DMS79 (cell line): ENCODE measurements at regions not wholly inside any gene's neighbourhood (a gene's known extent, or its start where the extent isn't known, plus 50 kb on each side); places are given as distances from the start of the nearest gene placed in this dataset.

Experiments
- DNase-seq: peaks from one replicate; lab custom pipeline; 2025; lab: John Stamatoyannopoulos, UW

DNA sequence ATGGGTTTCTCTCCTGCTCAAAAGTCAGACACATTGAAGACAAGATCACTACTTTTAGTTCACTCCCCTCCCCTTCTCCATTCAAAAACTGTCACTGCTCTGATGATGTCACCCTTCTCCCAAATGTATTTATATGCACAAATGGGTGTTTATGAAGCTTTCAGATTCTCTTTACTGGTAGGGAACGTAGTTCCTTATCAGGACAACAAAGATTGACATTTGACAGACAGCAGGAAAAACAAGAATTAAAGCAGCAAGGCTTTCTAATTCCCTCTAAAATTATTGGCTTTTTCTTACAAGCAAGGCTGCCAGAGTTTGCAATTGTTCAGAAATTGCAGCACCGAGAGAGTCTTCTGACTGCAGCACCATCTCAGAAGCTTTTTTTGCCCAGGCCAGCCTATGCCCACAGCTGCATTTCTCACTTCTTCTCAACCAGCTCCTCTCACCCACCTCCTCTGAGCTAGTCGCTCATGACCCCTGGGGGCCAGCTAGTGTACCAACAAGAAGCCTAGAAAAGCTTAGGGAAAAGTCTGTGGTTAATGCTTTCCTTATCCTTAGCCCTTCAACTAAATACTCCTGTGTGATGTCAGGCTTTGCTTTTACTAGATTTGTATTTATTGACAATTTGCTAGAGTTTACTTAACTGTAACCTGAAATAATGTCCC, 265.1 kb downstream of the HTR7 start:
- DNase-seq: no peak

GRCh38 chr10:90598513-90598912, 259.3 kb downstream of the HTR7 start:
- DNase-seq: no peak

DNA sequence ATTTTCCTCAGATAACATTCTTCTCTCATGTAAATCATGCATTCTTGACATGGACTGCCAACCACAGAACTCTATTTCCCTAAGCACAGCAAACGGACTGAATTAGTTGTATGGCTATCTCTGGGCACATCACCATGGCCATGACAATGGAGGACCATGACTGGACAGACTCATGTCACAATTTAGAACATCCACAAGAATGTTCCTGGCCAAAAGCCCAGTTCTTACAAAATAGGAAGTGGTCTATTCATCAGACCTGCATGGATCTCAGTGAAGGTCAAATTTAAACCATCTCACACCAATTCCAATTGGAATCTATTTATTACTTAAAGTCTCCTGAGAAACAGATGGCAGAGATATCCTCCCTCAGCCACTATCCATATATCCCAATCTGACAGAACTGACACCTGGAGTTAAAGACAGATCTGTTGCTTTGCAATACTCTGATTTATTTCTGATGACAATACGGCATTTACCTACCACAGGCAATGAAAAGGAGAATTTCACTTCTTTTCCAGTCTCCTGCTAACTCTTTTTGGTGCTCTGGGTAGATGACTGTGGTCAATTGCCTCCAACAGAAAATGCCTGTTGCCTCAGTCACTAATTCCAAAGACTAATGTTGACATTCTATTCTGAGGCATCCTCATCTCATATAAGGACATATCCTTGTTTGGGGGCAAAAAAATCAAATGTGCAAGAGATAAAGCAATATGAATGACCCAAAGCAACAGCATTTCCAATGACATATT, 254.8 kb downstream of the HTR7 start:
- DNase-seq: no peak

- DNase-seq: no peak
These were observed 253.2 kb downstream of the HTR7 start for GRCh38 chr10:90604636-90605035.

DNA sequence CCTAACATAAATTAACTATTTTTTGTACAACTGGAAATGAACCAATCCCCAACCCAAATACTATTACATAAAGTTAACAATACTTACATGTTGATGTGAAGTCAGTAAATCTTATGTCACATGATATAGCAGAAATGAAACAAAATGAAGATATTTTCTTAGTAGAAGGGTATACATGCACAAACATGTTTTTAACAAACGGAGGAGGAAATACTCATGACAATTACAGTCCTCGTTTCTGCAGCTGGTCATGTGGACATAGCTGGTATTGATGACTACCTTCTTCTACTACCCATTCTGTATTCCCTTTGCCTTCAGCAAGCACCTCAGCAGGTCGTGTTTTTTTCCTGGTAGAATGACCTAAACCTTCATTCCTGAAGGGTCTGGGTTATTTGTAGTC, 252.3 kb downstream of the HTR7 start:
- DNase-seq: no peak

DNA sequence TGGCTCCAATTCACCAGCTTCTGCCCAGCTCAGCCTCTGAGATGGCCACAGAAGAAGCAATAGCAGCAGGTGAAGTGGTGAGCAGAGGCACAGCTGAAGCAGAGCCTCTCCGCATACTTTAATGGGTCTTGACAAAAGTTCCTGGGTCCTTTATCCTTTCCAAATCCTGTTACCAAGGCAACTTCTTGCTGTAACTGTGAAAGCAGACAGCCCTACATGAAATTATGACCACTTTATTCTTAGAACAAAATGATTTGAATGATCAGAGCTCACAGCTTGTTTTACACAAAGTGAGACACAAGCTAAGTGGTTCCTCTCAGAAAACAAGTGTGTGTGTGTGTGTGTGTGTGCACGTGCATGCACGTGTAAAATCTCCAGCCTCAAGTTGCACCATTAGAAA, 245.6 kb downstream of the HTR7 start:
- DNase-seq: no peak

DNA sequence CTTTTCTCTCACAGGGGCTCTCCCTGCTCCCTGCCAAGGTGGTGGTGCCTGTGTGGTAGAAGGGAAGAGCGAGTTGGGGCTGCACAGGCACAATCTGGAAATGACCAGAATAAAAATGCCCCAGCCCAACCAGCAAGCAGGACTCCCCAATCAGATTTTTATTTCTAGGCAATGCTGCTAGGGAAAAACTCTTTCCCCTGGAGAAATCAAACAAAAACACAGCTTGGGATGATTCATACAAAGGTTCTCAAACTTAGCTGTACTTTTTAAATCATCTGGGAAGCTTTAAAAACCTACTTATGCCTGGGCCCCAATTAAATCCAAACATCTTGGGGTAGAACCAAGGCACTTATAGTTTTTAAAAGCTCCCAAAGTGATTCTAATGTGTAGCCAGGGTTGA, 243.2 kb downstream of the HTR7 start:
- DNase-seq: no peak

DNA sequence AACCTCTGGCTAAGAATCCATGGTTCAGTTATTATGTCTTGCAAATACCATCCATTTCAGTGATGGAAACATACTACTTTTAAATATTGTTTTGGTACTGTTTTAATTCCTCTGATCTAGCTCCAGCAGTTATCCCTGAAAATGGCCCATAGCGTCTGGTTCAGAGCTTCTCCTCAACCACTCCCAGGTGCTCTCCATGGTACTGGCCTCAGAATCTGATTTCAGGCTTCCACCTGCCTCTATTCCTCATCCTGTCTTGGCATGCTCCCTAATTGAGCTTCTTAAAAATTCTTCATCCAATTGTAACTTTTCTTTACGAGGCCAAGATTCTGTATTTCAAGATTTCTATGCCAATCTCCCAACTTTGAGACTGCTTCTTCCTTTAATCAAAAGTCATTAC, 236.3 kb downstream of the HTR7 start:
- DNase-seq: no peak

DNA sequence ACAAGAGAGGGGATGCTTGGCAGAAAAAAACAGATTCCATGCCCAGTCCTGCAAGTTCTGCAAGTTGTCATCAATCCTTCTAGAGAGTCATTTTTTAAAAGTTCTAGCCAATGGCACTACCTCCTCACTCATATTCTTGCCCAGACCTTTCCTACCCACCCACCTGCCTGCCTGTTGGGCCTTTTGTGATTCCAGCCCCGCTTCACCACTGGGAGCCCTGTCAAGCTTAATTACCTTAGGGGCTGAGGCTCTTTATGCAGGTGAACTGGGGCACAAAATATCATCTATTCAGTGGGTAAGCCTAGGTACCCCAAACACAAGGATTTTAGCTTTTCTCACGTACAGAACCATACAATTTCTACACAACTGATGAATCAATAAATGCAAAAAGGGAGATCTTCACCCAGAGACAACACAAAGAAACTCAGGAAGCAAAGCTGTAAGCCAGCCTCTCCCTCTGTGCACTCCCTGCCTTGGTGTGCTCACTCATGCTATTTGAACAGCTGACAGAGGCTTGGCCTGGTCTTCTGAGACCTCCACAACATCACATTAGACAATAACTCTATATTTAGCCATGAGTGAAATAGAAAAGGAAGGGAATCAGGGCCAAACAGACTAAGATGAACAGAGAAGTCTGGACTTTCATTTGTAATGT, 222.6 kb downstream of the HTR7 start:
- DNase-seq: no peak

DNA sequence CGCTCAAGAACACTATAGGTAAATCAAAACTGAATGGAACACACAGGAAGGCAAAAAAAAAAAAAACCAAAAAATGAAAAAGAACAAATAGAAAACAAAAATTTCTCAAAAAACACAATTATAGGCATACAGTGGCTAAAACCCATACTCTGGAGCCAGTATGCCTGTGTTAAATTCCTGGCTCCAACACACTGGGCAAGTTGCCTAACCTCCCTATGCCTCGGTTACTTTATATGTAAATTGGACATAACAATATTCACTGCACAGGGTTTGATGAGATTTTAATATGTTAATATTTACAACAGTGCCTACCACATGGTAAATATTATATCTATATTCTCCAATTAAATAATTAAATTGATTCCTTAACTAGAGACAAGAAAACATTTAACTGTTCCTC, 217.1 kb downstream of the HTR7 start:
- no peak for DNase-seq

- no peak for DNase-seq
These were observed 216.1 kb downstream of the HTR7 start for GRCh38 chr10:90641731-90642130.

DNA sequence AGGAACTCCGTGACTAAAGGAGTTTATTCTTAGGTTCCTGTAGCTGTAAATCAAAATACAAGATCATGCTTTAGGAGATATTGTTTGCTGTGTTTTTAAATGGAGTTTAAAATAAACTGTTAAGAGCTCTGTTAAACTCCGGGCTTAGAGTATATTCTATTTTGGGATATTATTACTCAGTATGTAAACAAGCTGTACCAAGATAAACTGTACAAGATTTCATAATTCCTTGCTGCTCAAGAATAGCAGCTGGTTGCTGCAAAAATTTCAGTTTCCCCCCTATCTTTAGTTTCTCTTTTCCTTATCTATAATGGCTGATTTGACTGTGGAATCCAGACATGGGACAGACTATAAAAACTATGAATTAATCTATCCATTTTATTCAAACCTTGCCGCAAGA, 215.7 kb downstream of the HTR7 start:
- no peak for DNase-seq

GRCh38 chr10:90642650-90643049, 215.2 kb downstream of the HTR7 start:
- no peak for DNase-seq

DNA sequence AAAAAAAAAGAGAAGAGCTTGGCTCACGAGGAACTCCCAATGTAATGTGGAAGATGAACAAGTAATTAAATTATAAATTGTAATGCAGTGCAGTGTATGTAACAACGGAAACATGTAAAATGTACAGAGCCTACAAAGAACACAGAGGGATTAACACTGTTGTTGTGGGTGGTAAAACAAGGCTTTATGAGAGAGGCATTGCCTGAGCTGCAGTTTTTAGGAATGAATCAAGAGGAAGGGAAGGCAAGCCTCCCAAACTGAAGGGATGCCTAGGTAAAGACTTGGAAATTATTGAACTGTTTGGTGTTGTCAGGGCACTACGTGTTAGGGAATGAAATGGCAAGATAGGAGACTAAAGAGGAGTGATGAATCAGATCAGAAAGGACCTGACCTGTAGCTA, 213.7 kb downstream of the HTR7 start:
- DNase-seq: no peak

DNA sequence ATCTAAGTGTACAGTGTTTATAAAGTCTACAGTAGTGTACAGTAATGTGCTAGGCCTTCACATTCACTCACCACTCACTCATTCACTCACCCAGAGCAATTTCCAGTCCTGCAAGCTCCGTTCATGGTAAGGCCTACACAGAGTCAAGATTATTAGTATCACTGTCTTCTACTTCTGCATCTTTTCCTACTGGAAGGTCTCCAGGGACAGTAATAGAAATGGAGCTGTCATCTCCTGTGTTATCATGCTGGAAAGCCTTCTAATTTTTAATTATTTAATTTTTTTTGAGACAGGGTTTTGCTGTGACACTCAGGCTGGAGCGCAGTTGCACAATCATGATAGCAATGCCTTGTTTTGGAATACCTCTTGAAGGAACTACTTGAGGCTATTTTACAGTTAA, 207.0 kb downstream of the HTR7 start:
- no peak for DNase-seq

DNA sequence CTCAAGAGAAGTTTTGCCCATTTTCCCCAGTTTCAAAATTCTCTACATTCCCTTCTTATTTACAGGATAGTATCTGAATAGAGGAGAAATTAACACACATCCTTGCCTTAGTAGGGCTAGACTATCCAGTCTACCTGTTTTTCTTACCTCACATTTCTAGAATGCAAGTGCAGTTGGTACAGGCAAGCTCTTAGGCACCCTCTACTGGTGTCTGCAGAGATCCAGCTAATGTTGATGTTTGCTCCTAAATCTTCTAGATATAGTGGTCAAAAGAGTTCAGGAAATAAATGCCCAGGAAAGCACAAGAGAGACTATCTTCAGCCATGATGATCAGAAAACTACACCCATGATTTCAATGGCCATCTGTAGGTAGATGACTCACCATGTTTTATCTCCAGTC, 205.3 kb downstream of the HTR7 start:
- DNase-seq: no peak

- DNase-seq: no peak
These were observed 199.0 kb downstream of the HTR7 start for GRCh38 chr10:90658791-90659190.

- DNase-seq: no peak
These were observed 191.8 kb downstream of the HTR7 start for GRCh38 chr10:90665905-90666662.

DNA sequence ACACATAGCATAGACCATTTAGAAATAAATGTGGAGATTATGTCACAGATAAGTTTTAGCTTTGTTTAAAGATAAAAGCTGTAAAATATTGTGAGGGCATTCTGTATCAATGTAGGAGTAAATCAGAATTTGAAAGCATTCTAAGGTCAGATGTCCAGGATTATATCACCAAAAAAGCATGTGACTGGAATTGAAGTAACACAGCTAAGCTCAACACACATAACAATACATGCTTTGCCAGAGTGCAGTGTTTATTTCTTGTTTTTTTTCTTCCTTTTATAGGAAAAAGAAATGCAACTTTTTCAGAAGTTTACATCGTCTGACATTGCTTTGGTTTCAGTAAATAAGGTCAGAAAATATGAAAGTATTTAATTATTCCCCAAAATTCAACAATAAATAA, 183.4 kb downstream of the HTR7 start:
- DNase-seq: no peak

DNA sequence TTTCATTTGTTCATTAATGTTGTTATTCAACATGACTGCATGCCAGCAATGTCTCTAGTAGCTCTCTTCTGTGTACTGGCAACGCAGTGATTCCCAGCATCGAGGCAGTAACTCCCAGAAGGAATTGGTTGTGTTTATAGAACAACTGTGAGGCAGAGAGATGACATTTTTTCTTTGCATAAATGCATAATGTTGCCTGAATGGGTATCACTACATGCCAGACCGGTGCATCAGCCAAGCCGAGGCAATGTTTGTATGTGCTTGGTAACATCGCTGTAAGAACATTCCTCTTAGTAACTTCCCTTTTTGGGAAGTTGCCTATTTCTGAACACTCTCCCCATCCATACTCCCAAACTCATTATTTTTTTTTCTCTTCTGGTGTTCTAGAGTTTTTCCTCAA, 182.9 kb downstream of the HTR7 start:
- DNase-seq: no peak

DNA sequence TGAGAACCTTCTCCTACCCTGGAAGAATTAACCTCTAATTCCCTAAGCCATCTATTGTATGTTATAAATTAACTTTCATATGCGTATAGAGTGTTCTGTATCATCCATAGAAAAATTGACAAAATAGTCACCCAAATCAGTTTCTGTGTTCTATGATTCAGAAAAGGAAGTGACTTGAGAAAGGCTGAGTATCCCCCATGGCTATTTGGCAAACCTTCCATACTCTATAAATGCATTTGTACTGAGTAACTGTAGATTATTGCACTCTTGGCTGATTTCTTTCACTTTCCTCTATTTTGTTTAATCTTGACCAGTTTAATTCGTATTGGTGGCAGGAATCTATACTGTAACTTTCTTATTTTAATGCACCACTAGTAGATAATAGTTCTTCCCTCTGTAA, 182.2 kb downstream of the HTR7 start:
- DNase-seq: no peak
